Heart left ventricle (tissue), 16 donors: ENCODE measurements at regions not wholly inside any gene's neighbourhood (a gene's known extent, or its start where the extent isn't known, plus 50 kb on each side); places are given as distances from the start of the nearest gene placed in this dataset.

Experiments
- ATAC-seq, 4 donors: fragments of 200-7000 bp; cut with Tn5 transposase; one replicate each; pipeline ENCODE4 v1.9.1; 2020 to 2022; ENCODE audit warnings: moderate library complexity in 4 of 4, mild to moderate bottlenecking in 3 of 4, moderate number of reproducible peaks in 1 of 4
- DNase-seq, 5 donors: peaks; one replicate each; pipeline ENCODE4 v3.0.0-alpha.2; 2020
- H3K27ac ChIP-seq, 12 donors: fragments of 200-600 bp; sonication (generic) in 4 of 12; one replicate each; pipeline versions ENCODE4 v1.5.0 to v1.8.0; 2016 to 2022; ENCODE audit warnings: mild to moderate bottlenecking in 2 of 12
- H3K27me3 ChIP-seq, 9 donors: fragments of 200-600 bp; sonication (generic) in 2 of 9; one replicate each; pipeline versions ENCODE4 v1.5.1 to v1.8.0; 2016 to 2022; ENCODE audit warnings: mild to moderate bottlenecking in 3 of 9
- H3K36me3 ChIP-seq, 9 donors: fragments of 200-600 bp; sonication (generic) in 2 of 9; one replicate each; pipeline versions ENCODE4 v1.5.0 to v1.8.0; 2018 to 2022; ENCODE audit warnings: mild to moderate bottlenecking in 2 of 9
- H3K4me1 ChIP-seq, 12 donors: fragments of 200-600 bp; sonication (generic) in 4 of 12; one replicate each; pipeline versions ENCODE4 v1.5.0 to v1.8.0; 2016 to 2022; ENCODE audit warnings: mild to moderate bottlenecking in 3 of 12
- H3K4me3 ChIP-seq, 12 donors: fragments of 200-600 bp; sonication (generic) in 4 of 12; one replicate each; pipeline versions ENCODE4 v1.5.0 to v1.8.0; 2017 to 2022; ENCODE audit warnings: mild to moderate bottlenecking in 9 of 12, moderate library complexity in 4 of 12
- H3K9me3 ChIP-seq, 12 donors: fragments of 200-600 bp; sonication (generic) in 4 of 12; one replicate each; pipeline versions ENCODE4 v1.5.0 to v1.8.0; 2016 to 2022; ENCODE audit warnings: mild to moderate bottlenecking in 1 of 12
- POLR2A ChIP-seq, 2 donors: fragments of 450-650 bp; IDR thresholded peaks; one replicate each; pipeline ENCODE4 v1.6.1; 2017; ENCODE audit warnings: antibody characterized with exemption in 2 of 2, mild to moderate bottlenecking in 2 of 2, moderate library complexity in 2 of 2
- WGBS, 4 donors: extraction: QIAGEN DNeasy Blood & Tissue Kit in 2 of 4; methylation state at CpG; one replicate each; pipeline versions ENCODE4 v1.1.5 to v1.1.7; 2013 to 2018; 5-methylcytosine and 5-hydroxymethylcytosine counted together
- intact Hi-C, 10 donors: fragments of 100-400 bp; cut with DNase I; formaldehyde crosslinking; loops; one replicate each; pipeline versions ENCODE4 v1.11.1 to v1.14.2; 2022
- TF ChIP-seq, protein P1 (sequence below), 12 donors: fragments of 200-600 bp; sonication (generic) in 4 of 12; IDR thresholded peaks; one replicate each; pipeline versions ENCODE4 v1.5.0 to v1.8.0; 2018 to 2022; ENCODE audit warnings: antibody characterized with exemption in 12 of 12, mild to moderate bottlenecking in 5 of 12
- donor health status: ischemic (EF 13 %, LVEDD 7.1; RV severe dilation, severe dysfunction).
- donor health status: healthy with polysubstance abuse.
- donor health status: DM: no; HTN: yes; CAD: no.
- donor health status: DM: no; HTN: no; CAD: no.
- donor health status: ischemic (EF 25% LVEDD 6.9; RV normal size, moderate dysfunction).
- donor health status: ischemic (EF 25% LVEDD 5.7; RV mildly dilated, moderate dysfunction).
- donor health status: healthy.
- donor health status: DM: yes; HTN: yes; CAD: no.
- donor health status: ischemic (EF 35%, LVEDD 5.7; RV mildly dilated, moderate dysfunction).
- donor health status: nonischemic (EF 11% LVEDD 7.7; RV severe dilation, severe dysfunction).
- donor health status: DM: yes; HTN: yes; CAD: no.
- donor health status: PGD.
- donor health status: ischemic (EF 29% LVEDD 5.4; RV normal size, mild dysfunction).
- donor health status: nonischemic (EF 23%, LVEDD 6.1; RV moderate dilation, normal function).

DNA sequence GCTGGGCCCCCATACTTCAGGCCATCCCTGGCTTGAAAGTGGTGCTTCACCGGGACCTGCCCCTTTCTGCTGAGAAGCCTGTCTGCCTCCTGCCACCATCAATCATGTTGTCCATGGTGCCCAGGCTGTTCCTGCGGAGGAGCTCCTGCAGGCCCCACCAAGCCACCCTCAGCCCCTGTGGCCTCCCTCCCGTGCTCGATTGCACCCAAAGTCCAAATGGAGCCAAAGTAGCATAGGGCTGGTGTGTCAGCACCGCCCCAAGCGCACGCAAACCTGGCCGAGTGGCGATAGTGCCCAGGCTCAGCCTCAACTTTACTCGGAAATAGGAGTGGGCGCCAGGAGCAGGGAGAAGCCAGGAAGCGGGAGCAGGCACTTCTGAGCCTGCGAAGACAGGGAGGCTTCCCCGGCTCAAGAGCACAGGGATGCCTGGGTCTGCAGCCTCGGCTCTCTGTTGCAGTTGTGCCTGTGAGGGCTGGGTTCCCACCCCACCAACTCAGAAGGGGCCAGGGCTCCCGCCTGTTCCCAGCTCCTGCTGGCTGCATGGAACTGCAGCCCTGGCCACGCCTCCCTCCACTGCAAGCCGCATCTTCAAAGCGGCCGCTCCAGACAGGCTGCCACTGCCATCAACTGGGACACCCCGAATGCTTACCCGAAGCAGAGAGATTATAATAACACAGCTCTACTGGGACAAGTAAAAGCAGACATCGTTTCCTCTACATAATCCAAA, 203.0 kb downstream of the ARRDC4 start:
- DNase-seq (no peak), ATAC-seq (no peak)
- TF ChIP-seq POLR2A (IDR thresholded peaks at IDR 0.05) = no peak
- TF ChIP-seq, protein P1, sequence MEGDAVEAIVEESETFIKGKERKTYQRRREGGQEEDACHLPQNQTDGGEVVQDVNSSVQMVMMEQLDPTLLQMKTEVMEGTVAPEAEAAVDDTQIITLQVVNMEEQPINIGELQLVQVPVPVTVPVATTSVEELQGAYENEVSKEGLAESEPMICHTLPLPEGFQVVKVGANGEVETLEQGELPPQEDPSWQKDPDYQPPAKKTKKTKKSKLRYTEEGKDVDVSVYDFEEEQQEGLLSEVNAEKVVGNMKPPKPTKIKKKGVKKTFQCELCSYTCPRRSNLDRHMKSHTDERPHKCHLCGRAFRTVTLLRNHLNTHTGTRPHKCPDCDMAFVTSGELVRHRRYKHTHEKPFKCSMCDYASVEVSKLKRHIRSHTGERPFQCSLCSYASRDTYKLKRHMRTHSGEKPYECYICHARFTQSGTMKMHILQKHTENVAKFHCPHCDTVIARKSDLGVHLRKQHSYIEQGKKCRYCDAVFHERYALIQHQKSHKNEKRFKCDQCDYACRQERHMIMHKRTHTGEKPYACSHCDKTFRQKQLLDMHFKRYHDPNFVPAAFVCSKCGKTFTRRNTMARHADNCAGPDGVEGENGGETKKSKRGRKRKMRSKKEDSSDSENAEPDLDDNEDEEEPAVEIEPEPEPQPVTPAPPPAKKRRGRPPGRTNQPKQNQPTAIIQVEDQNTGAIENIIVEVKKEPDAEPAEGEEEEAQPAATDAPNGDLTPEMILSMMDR (IDR thresholded peaks at IDR 0.05) = no peak
- WGBS, 4 donors = 74 to 84% (median 83%) methylated on average over 14 to 23 of the region's 23 CpGs
- Histone ChIP-seq H3K27me3 (peaks cover 0 to 23% (median 0%) of the 10 kb centered on the region in 9 donors), H3K9me3 (no peaks in the 10 kb centered on the region), H3K4me1 (no peaks in the 10 kb centered on the region), H3K27ac (no peak overlapping the region), H3K36me3 (no peaks in the 10 kb centered on the region), H3K4me3 (no peak overlapping the region)
- intact Hi-C loops = no loop called here

DNA sequence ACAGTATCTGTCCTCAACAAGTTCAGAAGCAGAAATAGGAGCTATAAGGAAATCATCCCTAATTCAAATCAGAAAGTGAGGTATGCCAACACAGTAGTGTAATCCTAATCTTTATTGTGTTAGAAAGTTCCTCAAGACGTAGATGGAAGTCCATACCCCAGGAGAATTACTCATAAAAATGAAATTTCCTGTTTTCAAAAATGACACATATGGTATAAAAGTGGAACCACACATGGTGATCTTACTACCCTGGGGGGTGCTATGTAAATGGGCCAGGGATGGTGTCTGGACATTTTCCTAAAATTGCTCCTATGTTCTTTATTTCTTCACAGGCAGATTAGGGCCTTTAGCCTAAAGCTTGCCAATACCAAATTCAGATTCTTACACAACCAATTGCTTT, 204.1 kb downstream of the ARRDC4 start:
- no peak for ATAC-seq
- no peak overlapping the region for H3K4me3 ChIP-seq
- DNase-seq = no peak
- H3K27me3 ChIP-seq = peaks cover 0 to 23% (median 0%) of the 10 kb centered on the region in 9 donors
- no peaks in the 10 kb centered on the region for H3K9me3 ChIP-seq
- H3K4me1 ChIP-seq = no peaks in the 10 kb centered on the region
- no peak overlapping the region for H3K27ac ChIP-seq
- TF ChIP-seq, protein P1 (IDR thresholded peaks at IDR 0.05) = no peak
- no peak for TF ChIP-seq POLR2A (IDR thresholded peaks at IDR 0.05)
- 25 to 50% (median 33%) methylated on average over 1 of the region's 1 CpG for WGBS, 4 donors
- intact Hi-C loops = no loop called here
- H3K36me3 ChIP-seq = no peaks in the 10 kb centered on the region

DNA sequence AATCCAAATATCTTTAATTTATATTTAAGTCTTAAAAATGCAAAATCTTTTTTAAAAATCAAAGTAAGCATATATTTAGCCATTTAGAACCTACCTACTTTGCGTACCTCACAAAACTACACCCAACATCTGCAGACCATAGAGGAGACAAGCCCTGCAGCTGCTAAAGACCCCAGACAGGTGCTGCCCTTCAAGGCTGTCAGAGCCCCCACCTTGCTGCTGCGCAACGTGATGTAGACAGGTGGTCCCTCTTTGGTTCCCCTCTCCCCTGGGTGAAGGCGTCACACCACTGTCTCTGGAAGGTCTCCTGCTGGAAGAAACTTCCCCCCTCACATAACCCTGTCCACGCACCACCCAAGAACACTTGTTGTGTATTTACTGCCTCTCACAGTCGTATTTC, 204.5 kb downstream of the ARRDC4 start:
- Histone ChIP-seq H3K9me3 (no peaks in the 10 kb centered on the region), H3K27me3 (peaks cover 0 to 23% (median 0%) of the 10 kb centered on the region in 9 donors), H3K4me3 (no peak overlapping the region), H3K4me1 (no peaks in the 10 kb centered on the region), H3K27ac (no peak overlapping the region), H3K36me3 (no peaks in the 10 kb centered on the region)
- 80 to 88% (median 86%) methylated on average over 6 of the region's 6 CpGs for WGBS, 4 donors
- DNase-seq = no peak
- TF ChIP-seq, protein P1 (IDR thresholded peaks at IDR 0.05) = no peak
- TF ChIP-seq POLR2A (IDR thresholded peaks at IDR 0.05) = no peak
- intact Hi-C loops = no loop called here
- no peak for ATAC-seq

DNA sequence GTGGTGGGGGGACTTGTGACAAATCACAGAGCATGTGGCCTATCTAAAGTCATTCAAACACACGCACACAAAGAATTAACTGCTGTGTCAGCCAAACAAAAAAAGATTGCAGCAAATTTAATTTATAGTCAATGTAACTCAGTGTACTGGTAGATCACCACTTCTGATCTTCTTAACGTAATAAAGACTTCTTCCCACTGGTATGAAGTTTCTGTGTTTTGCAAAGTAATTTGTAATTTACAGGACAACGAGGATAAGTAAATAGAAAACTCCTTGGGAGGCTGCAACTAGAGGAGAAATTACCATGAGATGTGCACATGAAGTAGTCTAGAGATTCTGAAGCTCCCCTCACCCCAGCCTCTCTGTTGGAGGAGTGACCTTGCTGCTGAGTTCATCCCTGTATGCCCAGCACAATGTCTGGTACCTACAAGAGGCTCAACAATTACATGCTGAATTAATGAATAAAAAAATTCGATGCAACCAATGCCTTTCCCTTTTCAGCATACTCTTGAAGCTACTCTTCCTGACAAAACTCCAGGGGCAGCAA, 207.3 kb downstream of the ARRDC4 start:
- Histone ChIP-seq H3K4me3 (no peak overlapping the region), H3K36me3 (no peaks in the 10 kb centered on the region), H3K4me1 (no peaks in the 10 kb centered on the region), H3K27ac (no peak overlapping the region), H3K9me3 (no peaks in the 10 kb centered on the region), H3K27me3 (peaks cover 0 to 23% (median 0%) of the 10 kb centered on the region in 9 donors)
- ATAC-seq (no peak), DNase-seq (no peak)
- WGBS, 4 donors = 49 to 65% (median 58%) methylated on average over 4 of the region's 4 CpGs
- TF ChIP-seq, protein P1 (IDR thresholded peaks at IDR 0.05) = no peak
- TF ChIP-seq POLR2A (IDR thresholded peaks at IDR 0.05) = no peak
- intact Hi-C loops = no loop called here
